ENCODE measurements at regions not wholly inside any gene's neighbourhood (a gene's known extent, or its start where the extent isn't known, plus 50 kb on each side); places are given as distances from the start of the nearest gene placed in this dataset.

DNA sequence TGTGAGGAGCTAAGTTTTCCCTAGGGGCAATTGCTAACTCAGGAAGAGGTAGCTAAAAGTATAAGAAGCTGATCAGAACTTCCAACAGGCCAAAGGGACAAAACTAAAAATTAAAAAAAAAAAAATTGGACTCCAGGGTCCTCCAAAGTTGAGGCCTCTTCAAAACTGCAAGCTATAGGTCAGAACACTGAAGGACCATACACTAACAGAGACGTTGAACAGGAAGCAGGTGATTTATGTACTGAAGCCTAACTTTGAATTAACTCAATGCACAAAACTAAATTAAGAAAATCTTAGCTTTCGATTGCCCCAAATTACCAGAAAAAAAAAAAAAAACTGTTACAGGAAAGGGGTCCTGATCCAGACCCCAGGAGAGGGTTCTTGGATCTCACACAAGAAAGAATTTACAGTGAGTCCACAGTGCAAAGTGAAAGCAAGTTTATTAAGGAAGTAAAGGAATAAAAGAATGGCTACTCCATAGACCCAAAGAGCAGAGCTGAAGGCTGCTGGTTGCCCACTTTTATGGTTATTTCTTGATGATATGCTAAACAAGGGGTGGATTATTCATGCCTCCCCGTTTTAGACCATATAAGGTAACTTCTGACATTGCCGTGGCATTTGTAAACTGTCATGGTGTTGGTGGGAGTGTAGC, 442.8 kb upstream of the NECTIN3 start:
- H3K4me1 Mint-ChIP-seq: peaks cover 8 to 9% of the 10 kb centered on the region in 2 donors
- H3K4me3 ChIP-seq (ENCODE audit: low read length): no peak overlapping the region
- H3K9me3 Mint-ChIP-seq: no peaks in the 10 kb centered on the region
- no peaks in the 10 kb centered on the region for H3K36me3 ChIP-seq (ENCODE audit: control insufficient read depth, insufficient read depth, low read length)
- no peaks in the 10 kb centered on the region for H3K36me3 Mint-ChIP-seq
- intact Hi-C loops (cut with micrococcal nuclease): no loop called here
- DNase-seq: no peak
- ATAC-seq: no peak
- TF ChIP-seq, protein P1, sequence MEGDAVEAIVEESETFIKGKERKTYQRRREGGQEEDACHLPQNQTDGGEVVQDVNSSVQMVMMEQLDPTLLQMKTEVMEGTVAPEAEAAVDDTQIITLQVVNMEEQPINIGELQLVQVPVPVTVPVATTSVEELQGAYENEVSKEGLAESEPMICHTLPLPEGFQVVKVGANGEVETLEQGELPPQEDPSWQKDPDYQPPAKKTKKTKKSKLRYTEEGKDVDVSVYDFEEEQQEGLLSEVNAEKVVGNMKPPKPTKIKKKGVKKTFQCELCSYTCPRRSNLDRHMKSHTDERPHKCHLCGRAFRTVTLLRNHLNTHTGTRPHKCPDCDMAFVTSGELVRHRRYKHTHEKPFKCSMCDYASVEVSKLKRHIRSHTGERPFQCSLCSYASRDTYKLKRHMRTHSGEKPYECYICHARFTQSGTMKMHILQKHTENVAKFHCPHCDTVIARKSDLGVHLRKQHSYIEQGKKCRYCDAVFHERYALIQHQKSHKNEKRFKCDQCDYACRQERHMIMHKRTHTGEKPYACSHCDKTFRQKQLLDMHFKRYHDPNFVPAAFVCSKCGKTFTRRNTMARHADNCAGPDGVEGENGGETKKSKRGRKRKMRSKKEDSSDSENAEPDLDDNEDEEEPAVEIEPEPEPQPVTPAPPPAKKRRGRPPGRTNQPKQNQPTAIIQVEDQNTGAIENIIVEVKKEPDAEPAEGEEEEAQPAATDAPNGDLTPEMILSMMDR (IDR thresholded peaks at IDR 0.05): no peak
- H3K9me3 ChIP-seq (ENCODE audit: control insufficient read depth, insufficient read depth, low read length): no peaks in the 10 kb centered on the region
- H3K27me3 Mint-ChIP-seq (ENCODE audit: low read depth in 2 of 2): no peaks in the 10 kb centered on the region
- no peaks in the 10 kb centered on the region for H3K27me3 ChIP-seq (ENCODE audit: control insufficient read depth, insufficient read depth, low read length)
- H3K27ac Mint-ChIP-seq: no peak overlapping the region
- WGBS (ENCODE audit: insufficient coverage): 43% methylated on average over 4 of the region's 4 CpGs
- peaks cover 3% of the 10 kb centered on the region for H3K4me1 ChIP-seq (ENCODE audit: control insufficient read depth, insufficient read depth, low read length)
- no peak overlapping the region for H3K4me3 Mint-ChIP-seq
- H3K27ac ChIP-seq (ENCODE audit: low read length): no peak overlapping the region

DNA sequence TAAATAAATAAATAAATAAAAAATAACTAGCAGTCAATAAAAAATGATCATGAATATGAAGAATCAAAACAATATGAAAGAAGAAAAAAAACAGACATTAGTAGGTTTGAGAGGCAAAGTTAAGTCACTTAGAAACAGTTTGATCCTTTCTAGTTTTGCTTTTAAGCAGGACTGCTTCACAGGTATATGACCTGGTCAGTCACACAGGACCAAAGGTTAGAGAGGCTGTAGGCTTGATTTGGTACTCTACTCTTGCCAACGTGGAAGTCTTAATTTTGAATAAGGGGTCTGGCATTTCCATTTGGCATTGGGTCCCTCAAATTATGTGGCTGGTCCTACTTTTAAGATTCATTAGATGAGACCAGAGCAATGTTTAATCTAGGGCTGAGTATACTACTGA, 441.7 kb upstream of the NECTIN3 start:
- Histone ChIP-seq H3K4me1 (ENCODE audit: control insufficient read depth, insufficient read depth, low read length) (peaks cover 3% of the 10 kb centered on the region), H3K36me3 (ENCODE audit: control insufficient read depth, insufficient read depth, low read length) (no peaks in the 10 kb centered on the region), H3K27me3 (ENCODE audit: control insufficient read depth, insufficient read depth, low read length) (no peaks in the 10 kb centered on the region), H3K4me3 (ENCODE audit: low read length) (no peak overlapping the region), H3K27ac (ENCODE audit: low read length) (no peak overlapping the region), H3K9me3 (ENCODE audit: control insufficient read depth, insufficient read depth, low read length) (no peaks in the 10 kb centered on the region)
- Mint-ChIP-seq H3K36me3 (no peaks in the 10 kb centered on the region), H3K9me3 (peaks cover 0 to 2% of the 10 kb centered on the region in 2 donors), H3K4me1 (peaks cover 8 to 9% of the 10 kb centered on the region in 2 donors), H3K27me3 (ENCODE audit: low read depth in 2 of 2) (no peaks in the 10 kb centered on the region), H3K4me3 (no peak overlapping the region), H3K27ac (no peak overlapping the region)
- ATAC-seq (no peak), DNase-seq (no peak)
- WGBS (ENCODE audit: insufficient coverage): 80% methylated on average over 1 of the region's 1 CpG
- intact Hi-C loops (cut with micrococcal nuclease): no loop called here
- TF ChIP-seq, protein P1 (IDR thresholded peaks at IDR 0.05): no peak

DNA sequence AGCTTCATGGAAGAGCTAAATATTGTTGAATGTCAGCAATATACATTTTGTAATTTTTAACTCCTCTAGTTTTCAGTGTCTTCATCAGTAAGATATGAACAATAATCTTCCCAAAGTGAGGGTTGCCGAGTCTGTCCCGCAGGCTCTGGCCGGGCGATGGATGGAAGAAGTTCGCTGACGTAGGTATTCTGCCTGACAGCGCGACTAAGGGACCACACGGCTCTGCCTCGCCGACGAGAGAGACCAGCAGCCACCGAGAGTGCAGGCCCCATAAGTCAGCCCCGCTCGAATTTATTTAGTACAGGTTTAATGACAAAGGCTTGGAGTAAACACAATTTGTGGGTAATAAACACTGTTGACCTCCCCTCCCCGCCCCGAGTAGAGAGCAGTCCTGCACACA, 427.4 kb upstream of the NECTIN3 start:
- intact Hi-C loops (cut with micrococcal nuclease): no loop called here
- Mint-ChIP-seq H3K27ac (no peak overlapping the region), H3K36me3 (no peaks in the 10 kb centered on the region), H3K4me3 (no peak overlapping the region), H3K4me1 (no peaks in the 10 kb centered on the region), H3K27me3 (ENCODE audit: low read depth in 2 of 2) (no peaks in the 10 kb centered on the region), H3K9me3 (peaks cover 0 to 5% of the 10 kb centered on the region in 2 donors)
- TF ChIP-seq, protein P1 (IDR thresholded peaks at IDR 0.05): no peak
- 96% methylated on average over 17 of the region's 17 CpGs for WGBS (ENCODE audit: insufficient coverage)
- Histone ChIP-seq H3K27ac (ENCODE audit: low read length) (no peak overlapping the region), H3K4me1 (ENCODE audit: control insufficient read depth, insufficient read depth, low read length) (no peaks in the 10 kb centered on the region), H3K9me3 (ENCODE audit: control insufficient read depth, insufficient read depth, low read length) (no peaks in the 10 kb centered on the region), H3K36me3 (ENCODE audit: control insufficient read depth, insufficient read depth, low read length) (no peaks in the 10 kb centered on the region), H3K27me3 (ENCODE audit: control insufficient read depth, insufficient read depth, low read length) (no peaks in the 10 kb centered on the region), H3K4me3 (ENCODE audit: low read length) (no peak overlapping the region)
- DNase-seq (no peak), ATAC-seq (no peak)

DNA sequence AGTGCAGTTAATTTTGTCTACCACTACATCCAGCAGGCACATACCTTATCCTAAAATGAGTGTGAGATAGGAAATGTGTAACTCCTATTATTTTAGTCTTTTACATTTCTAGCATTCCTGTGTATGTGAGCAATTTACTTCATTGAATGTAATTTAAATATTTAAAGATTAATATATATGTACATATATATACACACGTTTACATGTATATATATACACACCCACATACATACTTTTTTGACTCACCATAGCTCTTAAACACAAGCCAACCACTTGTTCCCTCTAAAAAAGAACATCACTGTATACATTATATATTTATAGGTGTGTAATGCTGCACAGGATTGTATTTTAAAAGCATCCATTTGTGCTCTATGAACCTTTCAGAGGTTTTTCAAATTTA, 425.6 kb upstream of the NECTIN3 start:
- Mint-ChIP-seq H3K4me3 (no peak overlapping the region), H3K9me3 (peaks cover 0 to 5% of the 10 kb centered on the region in 2 donors), H3K27me3 (ENCODE audit: low read depth in 2 of 2) (no peaks in the 10 kb centered on the region), H3K36me3 (no peaks in the 10 kb centered on the region), H3K4me1 (no peaks in the 10 kb centered on the region), H3K27ac (no peak overlapping the region)
- H3K27me3 ChIP-seq (ENCODE audit: control insufficient read depth, insufficient read depth, low read length): no peaks in the 10 kb centered on the region
- intact Hi-C loops (cut with micrococcal nuclease): no loop called here
- no CpG with 5 or more reads among the region's 1 CpG for whole genome bisulfite sequencing (ENCODE audit: insufficient coverage)
- no peaks in the 10 kb centered on the region for H3K36me3 ChIP-seq (ENCODE audit: control insufficient read depth, insufficient read depth, low read length)
- DNase-seq: no peak
- no peaks in the 10 kb centered on the region for H3K9me3 ChIP-seq (ENCODE audit: control insufficient read depth, insufficient read depth, low read length)
- no peak overlapping the region for H3K4me3 ChIP-seq (ENCODE audit: low read length)
- TF ChIP-seq, protein P1 (IDR thresholded peaks at IDR 0.05): no peak
- no peak overlapping the region for H3K27ac ChIP-seq (ENCODE audit: low read length)
- ATAC-seq: no peak
- H3K4me1 ChIP-seq (ENCODE audit: control insufficient read depth, insufficient read depth, low read length): no peaks in the 10 kb centered on the region
